CD4-positive, alpha-beta T cell treated with Interleukin-10 for 1 hour (primary cell): ENCODE measurements at regions not wholly inside any gene's neighbourhood (a gene's known extent, or its start where the extent isn't known, plus 50 kb on each side); places are given as distances from the start of the nearest gene placed in this dataset.
"Not testable (repeated sequence)": the region's sequence is repeated elsewhere in the genome, so short reads cannot be mapped to it uniquely, and the experiment has no call there.

Experiments used
- DNase-seq: peaks from one replicate; pipeline ENCODE4 v3.0.0-alpha.2; 2020

- DNase-seq, result no peak
Observed at GRCh38 chrX:130552444-130553073, 150.8 kb downstream of the RBMX2 start.

GRCh38 chrX:130555341-130555740 lies 153.6 kb downstream of the RBMX2 start:
- DNase-seq, result no peak

DNA sequence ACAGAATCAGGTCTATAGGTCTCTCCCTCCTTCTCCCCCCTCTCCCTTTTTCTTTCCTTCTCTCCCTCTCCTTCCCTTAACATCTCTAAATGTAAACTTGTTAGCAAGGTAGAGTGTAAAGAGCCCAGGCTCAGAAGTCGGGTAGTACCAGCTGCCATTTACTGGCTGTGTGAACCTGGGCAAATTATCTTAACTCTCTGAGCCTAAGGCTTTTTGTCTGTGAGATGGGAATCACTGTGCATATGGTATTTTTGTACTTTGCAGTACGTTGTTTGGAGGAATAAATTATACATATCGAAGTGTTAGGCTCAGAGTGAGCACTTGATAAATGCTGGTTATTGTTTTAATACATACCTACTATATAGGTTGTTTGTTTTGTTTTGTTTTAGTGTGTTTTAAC lies 154.0 kb downstream of the RBMX2 start:
- DNase-seq, result no peak

DNA sequence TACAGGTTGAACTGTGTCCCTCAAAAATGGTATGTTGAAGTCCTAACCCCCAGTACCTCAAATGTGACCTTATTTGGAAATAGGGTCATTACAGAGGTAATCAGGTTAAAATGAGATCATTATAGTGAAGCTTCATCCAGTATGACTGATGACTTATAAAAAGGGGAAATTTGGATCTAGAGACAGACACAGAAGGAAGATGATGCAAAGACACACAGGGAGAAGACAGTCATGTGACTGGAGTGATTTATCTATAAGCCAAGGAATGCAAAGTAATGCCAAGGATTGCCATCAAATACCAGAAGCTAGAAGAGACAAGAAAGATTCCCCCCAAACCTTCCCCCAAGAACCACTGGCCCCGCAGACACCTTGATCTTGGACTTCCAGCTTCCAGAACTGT lies 155.2 kb downstream of the RBMX2 start:
- DNase-seq, result no peak

DNA sequence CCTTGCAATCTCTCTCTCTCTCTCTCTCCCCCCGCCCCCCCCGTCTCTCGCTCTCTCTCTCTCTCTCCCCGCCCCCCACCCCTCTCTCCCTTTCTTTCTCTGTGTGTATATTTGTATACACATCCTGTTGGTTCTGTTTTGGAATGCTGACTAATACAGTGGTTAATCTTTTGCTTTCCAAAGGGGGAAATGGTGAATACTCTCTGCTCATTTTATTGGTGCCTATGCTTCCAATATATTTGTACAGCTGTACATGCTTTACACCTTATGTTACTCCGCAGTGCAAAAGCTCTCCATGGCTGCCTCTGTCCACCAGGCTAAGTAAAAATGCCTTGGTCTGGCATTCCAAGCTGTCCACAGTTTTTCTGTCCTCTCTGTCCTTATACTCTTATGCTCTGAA lies 158.8 kb downstream of the RBMX2 start:
- no peak for DNase-seq

- DNase-seq, result no peak
Observed at GRCh38 chrX:130561930-130562329, 160.1 kb downstream of the RBMX2 start.

DNA sequence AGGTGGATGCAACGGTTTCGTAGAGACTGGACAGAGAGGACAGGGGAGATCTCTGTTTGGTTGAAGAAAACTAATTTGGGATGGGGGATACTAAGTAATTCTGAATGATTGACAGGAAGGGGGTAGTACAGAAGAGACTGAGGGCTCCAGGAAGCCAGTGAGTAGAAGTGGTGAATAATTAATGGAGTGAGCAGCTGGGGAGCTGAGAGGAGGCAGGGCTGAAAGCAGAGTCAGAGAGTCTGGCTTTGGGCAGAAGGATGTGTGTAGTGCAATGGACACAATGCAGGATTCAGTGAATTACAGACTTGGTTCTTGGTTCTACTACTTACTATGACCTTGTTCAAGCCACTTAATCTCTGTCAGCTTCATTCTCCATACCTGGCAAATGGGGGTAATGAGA lies 161.7 kb downstream of the RBMX2 start:
- DNase-seq, result no peak

DNA sequence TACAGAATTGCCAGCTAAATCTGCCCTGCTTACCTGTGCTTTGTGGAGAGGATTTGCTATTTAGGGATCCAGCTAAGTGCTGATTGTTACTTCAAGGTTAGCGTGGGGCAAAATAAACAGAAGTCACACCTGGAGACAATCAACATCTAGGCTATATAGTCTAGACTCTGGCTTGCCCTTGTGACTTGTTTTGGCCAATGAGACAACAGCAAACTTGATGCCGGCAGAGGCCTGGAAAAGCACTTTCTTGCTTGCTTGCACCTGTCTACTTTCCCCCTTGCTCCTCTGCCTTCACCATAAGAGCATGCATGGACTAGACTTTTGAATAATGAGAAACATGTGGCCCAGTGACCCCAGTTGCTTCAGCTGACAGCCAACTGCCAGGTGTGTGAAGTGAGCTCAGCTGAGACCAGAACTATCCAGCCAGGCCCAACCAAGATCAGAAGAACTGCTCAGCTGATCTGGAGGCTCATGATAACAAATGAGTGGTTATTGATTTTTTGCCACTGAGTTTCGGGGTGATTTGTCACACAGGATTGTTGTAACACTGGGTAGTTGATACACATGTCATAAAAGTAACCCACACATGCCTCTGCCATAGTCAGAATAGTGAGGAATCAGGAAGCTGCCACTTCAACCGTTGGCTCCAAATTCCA lies 164.4 kb downstream of the RBMX2 start:
- DNase-seq, result no peak

GRCh38 chrX:130573030-130573429 lies 171.2 kb downstream of the RBMX2 start:
- DNase-seq, result not testable (repeated sequence)
